Breast epithelium (tissue), 4 donors: ENCODE measurements at regions not wholly inside any gene's neighbourhood (a gene's known extent, or its start where the extent isn't known, plus 50 kb on each side); places are given as distances from the start of the nearest gene placed in this dataset.
"Not testable (repeated sequence)": the region's sequence is repeated elsewhere in the genome, so short reads cannot be mapped to it uniquely, and the experiment has no call there.

ENCODE experiments used
- DNase-seq, 2 donors: peaks; one replicate each; pipeline ENCODE4 v3.0.0-alpha.2; 2019; ENCODE audit warnings: low spot score in 2 of 2
- H3K27ac ChIP-seq, 2 donors: fragments of 200-600 bp; sonication (generic) in 1 of 2; one replicate each; pipeline ENCODE4 v1.5.1; 2016 to 2019; ENCODE audit warnings: mild to moderate bottlenecking in 1 of 2
- H3K27me3 ChIP-seq, 2 donors: fragments of 200-600 bp; sonication (generic) in 1 of 2; one replicate each; pipeline versions ENCODE4 v1.5.1 to v1.6.0; 2017 to 2019; ENCODE audit warnings: control low read depth in 1 of 2, mild to moderate bottlenecking in 1 of 2
- H3K36me3 ChIP-seq: fragments of 200-600 bp; one replicate; pipeline ENCODE4 v1.5.1; 2019
- H3K4me1 ChIP-seq, 2 donors: fragments of 200-600 bp; sonication (generic); one replicate each; pipeline ENCODE4 v1.5.1; 2016 to 2019; ENCODE audit warnings: control low read depth in 1 of 2
- H3K4me3 ChIP-seq, 3 donors: fragments of 200-600 bp; sonication (generic); 1 replicate in 2 of 3; 2 replicates in 1 of 3; pipeline ENCODE4 v1.5.1; 2016 to 2019; ENCODE audit warnings: mild to moderate bottlenecking in 3 of 3, moderate library complexity in 2 of 3
- H3K9me3 ChIP-seq, 2 donors: fragments of 200-600 bp; sonication (generic) in 1 of 2; one replicate each; pipeline ENCODE4 v1.5.1; 2016 to 2019; ENCODE audit warnings: control low read depth in 1 of 2
- CTCF ChIP-seq, 3 donors: fragments of 450-650 bp; IDR thresholded peaks; one replicate each; pipeline ENCODE4 v1.5.1; 2016 to 2017; ENCODE audit warnings: antibody characterized with exemption in 3 of 3, mild to moderate bottlenecking in 3 of 3, moderate library complexity in 3 of 3
- POLR2A ChIP-seq: fragments of 450-650 bp; IDR thresholded peaks from one replicate; pipeline ENCODE4 v1.6.1; 2016; ENCODE audit warnings: antibody characterized with exemption, mild to moderate bottlenecking, moderate library complexity
- POLR2AphosphoS5 ChIP-seq, 3 donors: sonication (generic); formaldehyde crosslinking; IDR thresholded peaks; one replicate each; pipeline ENCODE4 v1.6.1; 2017; ENCODE audit warnings: antibody characterized with exemption in 3 of 3
- intact Hi-C: fragments of 100-400 bp; cut with DNase I; formaldehyde crosslinking; loops from one replicate; pipeline ENCODE4 v1.15.1; 2023; ENCODE audit warnings: low total_unique reads

DNA sequence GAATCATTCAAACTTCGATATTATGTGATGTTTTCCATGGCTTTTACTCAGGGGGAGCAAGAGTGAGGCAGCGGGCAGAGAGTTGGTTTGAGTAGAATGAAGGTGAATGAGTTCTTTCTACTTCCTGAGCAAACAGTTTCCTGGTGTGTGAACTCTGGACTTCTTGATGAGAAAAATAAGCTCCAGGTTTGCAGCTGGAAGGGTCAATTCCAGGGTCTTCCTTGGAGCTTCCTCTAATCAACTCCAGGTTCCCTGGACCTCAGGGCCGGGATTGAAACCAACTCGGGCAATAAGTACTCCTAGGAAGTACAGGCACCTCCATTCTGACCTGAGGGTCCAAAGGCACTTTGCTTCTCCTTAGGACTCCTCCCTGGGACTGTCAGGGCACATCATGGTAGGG lies 243.6 kb upstream of the ONECUT1 start:
- TF ChIP-seq POLR2AphosphoS5 (IDR thresholded peaks at IDR 0.05) = no peak
- no peak for TF ChIP-seq POLR2A
- no peak for TF ChIP-seq CTCF (IDR thresholded peaks at IDR 0.05)
- DNase-seq = no peak
- no peaks in the 10 kb centered on the region for H3K4me1 ChIP-seq
- H3K9me3 ChIP-seq = no peaks in the 10 kb centered on the region
- H3K36me3 ChIP-seq = no peaks in the 10 kb centered on the region
- H3K27ac ChIP-seq = no peak overlapping the region
- H3K27me3 ChIP-seq = peaks cover 0 to 10% of the 10 kb centered on the region in 2 donors
- no peak overlapping the region for H3K4me3 ChIP-seq
- intact Hi-C loops = no loop called here

DNA sequence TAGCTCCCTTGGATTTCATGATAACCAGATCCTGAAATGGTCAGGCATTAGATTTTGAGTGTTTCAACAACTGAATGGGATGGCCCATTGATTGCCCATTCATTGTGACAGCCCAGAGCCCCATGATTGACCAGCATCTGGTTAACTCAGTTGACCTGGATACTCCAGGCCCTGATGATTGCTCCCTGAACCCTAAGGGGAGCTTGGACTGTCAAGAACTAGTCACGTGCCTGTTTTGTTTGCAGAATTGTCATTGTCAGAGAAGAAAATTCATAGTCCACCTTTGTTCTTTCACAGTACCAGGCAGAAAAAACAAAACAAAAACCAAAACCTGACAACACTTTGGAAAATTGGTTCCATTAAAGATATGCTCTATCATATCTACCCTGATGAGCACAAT lies 241.3 kb upstream of the ONECUT1 start:
- intact Hi-C loops = no loop called here
- Histone ChIP-seq H3K27me3 (peaks cover 0 to 3% of the 10 kb centered on the region in 2 donors), H3K4me1 (no peaks in the 10 kb centered on the region), H3K9me3 (no peaks in the 10 kb centered on the region), H3K36me3 (no peaks in the 10 kb centered on the region), H3K27ac (no peak overlapping the region), H3K4me3 (no peak overlapping the region)
- TF ChIP-seq POLR2A = no peak
- TF ChIP-seq POLR2AphosphoS5 (IDR thresholded peaks at IDR 0.05) = no peak
- TF ChIP-seq CTCF (IDR thresholded peaks at IDR 0.05) = no peak
- DNase-seq = no peak

DNA sequence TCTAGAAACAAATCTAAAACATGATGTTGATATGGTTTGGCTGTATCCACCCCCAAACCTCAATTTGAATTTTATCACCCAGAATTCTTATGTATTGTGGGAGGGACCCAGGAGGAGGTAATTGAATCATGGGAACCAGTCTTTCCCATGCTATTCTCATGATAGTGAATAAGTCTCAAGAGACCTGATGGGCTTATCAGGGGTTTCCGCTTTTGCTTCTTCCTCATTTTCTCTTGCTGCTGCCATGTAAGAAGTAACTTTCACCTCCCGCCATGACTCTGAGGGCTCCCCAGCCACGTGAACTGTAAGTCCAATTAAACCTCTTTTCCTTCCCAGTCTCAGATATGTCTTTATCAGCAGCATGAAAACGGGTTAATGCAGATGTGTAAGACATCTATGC lies 232.7 kb upstream of the ONECUT1 start:
- Histone ChIP-seq H3K4me1 (no peaks in the 10 kb centered on the region), H3K27me3 (no peaks in the 10 kb centered on the region), H3K9me3 (peaks cover 0 to under 1% of the 10 kb centered on the region in 2 donors), H3K4me3 (no peak overlapping the region), H3K27ac (no peak overlapping the region), H3K36me3 (no peaks in the 10 kb centered on the region)
- TF ChIP-seq POLR2A = no peak
- TF ChIP-seq POLR2AphosphoS5 (IDR thresholded peaks at IDR 0.05) = no peak
- TF ChIP-seq CTCF (IDR thresholded peaks at IDR 0.05) = no peak
- intact Hi-C loops = no loop called here
- DNase-seq = no peak

- no peaks in the 10 kb centered on the region for H3K27me3 ChIP-seq
- H3K9me3 ChIP-seq = peaks cover 0 to 10% of the 10 kb centered on the region in 2 donors
- intact Hi-C loops = no loop called here
- no peak for TF ChIP-seq CTCF (IDR thresholded peaks at IDR 0.05)
- TF ChIP-seq POLR2AphosphoS5 (IDR thresholded peaks at IDR 0.05) = no peak
- no peak for TF ChIP-seq POLR2A
- H3K4me1 ChIP-seq = no peaks in the 10 kb centered on the region
- DNase-seq = no peak
- H3K4me3 ChIP-seq = no peak overlapping the region
- no peak overlapping the region for H3K27ac ChIP-seq
- H3K36me3 ChIP-seq = no peaks in the 10 kb centered on the region
Measured at GRCh38 chr15:53013329-53013728, 223.2 kb upstream of the ONECUT1 start.

GRCh38 chr15:53011779-53012178 lies 221.6 kb upstream of the ONECUT1 start:
- H3K36me3 ChIP-seq, H3K4me3 ChIP-seq, H3K4me1 ChIP-seq, DNase-seq, H3K27ac ChIP-seq, H3K27me3 ChIP-seq, intact Hi-C loops, H3K9me3 ChIP-seq: not testable (repeated sequence)

DNA sequence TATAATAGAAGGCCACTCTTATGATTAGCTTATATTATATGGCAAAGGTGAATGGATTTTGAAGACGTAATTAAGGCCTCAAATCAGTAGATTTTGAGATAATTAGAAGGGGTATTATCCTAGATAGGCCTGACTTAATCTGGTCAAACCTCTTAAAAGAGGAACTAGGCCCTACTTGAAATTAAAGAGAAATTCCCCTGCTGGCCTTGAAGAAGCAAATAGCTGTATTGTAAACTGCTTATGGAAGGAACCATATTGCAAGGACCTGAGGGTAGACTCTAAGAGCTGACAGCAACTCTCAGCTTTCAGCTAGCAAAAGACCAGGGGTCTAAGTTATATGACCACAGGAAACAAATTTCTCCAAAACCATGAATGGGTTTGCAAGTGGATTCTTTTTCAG lies 219.0 kb upstream of the ONECUT1 start:
- no peak for DNase-seq
- TF ChIP-seq CTCF (IDR thresholded peaks at IDR 0.05) (no peak), POLR2A (no peak), POLR2AphosphoS5 (IDR thresholded peaks at IDR 0.05) (no peak)
- Histone ChIP-seq H3K4me3 (no peak overlapping the region), H3K27ac (no peak overlapping the region), H3K36me3 (no peaks in the 10 kb centered on the region), H3K27me3 (no peaks in the 10 kb centered on the region), H3K4me1 (no peaks in the 10 kb centered on the region), H3K9me3 (no peaks in the 10 kb centered on the region)
- intact Hi-C loops = no loop called here
